Embryonic facial prominence (tissue), 1 donor: ENCODE measurements at regions not wholly inside any gene's neighbourhood (a gene's known extent, or its start where the extent isn't known, plus 50 kb on each side); places are given as distances from the start of the nearest gene placed in this dataset.
"Not testable (repeated sequence)": the region's sequence is repeated elsewhere in the genome, so short reads cannot be mapped to it uniquely, and the experiment has no call there.

Source experiments
- DNase-seq: peaks from one replicate; pipeline ENCODE4 v3.0.0-alpha.2; 2016; ENCODE audit errors: extremely low spot score

DNA sequence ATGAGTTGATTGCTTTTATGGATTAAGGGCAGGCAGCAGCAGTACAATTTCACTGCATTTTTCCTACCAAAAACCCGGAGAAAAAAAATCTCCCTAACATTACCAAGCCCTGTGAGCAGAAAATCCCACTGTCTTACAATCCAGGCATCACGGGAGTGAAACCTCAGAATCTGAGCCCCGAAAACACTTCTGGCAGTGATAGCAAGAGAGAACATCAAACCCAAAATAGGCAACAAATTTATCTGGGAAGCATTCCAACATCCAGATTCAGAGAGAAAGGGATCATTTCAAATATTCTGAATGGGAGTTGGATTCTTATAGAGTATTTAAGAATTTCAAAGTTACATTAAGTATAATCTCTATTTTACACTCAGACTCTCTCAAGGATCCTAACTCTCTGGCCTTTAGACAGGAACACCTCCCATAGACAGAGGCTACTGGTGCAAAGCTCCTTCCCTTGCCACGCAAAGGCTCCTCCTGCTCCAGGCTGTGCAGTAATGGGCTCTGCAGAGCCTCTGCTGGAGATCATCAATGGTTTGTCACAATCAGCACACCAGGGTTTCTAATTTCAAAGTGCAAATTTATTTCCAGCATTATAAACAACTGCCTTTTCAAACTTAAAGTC lies 256.9 kb downstream of the PARM1 start:
- DNase-seq, result no peak

- DNase-seq, result no peak
Measured at GRCh38 chr4:75180790-75181776, 248.2 kb downstream of the PARM1 start.

- no peak for DNase-seq
Measured at GRCh38 chr4:75180217-75180616, 247.3 kb downstream of the PARM1 start.

DNA sequence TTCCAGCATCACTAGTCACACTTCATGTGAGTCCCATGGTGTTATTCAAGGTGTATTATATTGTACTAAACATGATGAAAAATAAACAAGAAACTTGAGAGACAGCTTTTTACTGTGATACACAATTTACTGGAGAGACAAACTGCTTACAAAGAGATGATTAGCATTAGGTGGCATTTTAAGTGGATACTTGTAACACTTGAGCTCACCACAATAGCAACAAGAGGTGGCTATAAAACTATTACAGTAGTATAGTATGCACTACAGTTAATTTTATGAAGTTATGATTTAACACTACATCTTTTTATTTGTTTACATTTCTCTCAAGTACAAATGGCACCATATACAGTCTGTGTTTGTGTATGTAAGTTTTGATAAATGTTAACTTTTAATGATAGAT lies 246.6 kb downstream of the PARM1 start:
- DNase-seq, result no peak

GRCh38 chr4:75172551-75172950 lies 239.6 kb downstream of the PARM1 start:
- no peak for DNase-seq

DNA sequence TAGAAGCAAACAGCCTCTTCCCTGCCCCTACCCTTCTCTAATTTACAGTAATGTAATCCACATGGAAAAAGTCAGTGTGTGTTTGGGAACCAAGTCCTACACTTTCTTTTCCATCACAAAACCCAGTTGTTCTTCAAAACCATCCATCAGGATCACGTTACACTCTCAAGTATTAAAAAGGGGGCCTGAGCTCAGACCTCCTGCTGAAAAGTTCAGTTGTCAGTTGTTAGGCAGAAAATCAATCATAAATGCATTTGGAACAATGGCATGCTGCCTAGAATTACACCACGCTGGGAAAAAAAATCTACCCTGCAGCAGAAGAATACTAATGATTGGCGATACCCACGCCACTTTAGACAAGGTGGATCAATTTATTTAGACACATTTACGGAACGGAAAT lies 236.5 kb downstream of the PARM1 start:
- DNase-seq, result peak; percentile 26

GRCh38 chr4:75169020-75169419 lies 236.1 kb downstream of the PARM1 start:
- DNase-seq, result no peak

- no peak for DNase-seq
Measured at GRCh38 chr4:75168548-75168947, 235.6 kb downstream of the PARM1 start.

DNA sequence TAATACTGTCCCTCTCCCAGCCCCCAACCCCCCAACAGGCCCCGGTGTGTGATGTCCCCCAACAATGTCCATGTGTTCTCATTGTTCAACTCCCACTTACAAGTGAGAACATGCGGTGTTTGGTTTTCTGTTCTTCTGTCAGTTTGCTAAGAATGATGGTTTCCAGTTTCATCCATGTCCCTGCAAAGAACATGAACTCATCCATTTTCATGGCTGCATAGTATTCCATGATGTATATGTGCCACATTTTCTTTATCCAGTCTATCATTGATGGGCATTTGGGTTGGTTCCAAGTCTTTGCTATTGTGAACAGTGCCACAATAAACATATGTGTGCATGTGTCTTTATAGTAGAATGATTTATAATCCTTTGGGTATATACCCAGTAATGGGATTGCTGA lies 232.2 kb downstream of the PARM1 start:
- DNase-seq, result not testable (repeated sequence)

- DNase-seq, result no peak
Measured at GRCh38 chr4:75158451-75158850, 225.5 kb downstream of the PARM1 start.

GRCh38 chr4:75154994-75155393 lies 222.1 kb downstream of the PARM1 start:
- no peak for DNase-seq

- no peak for DNase-seq
Measured at GRCh38 chr4:75146223-75146622, 213.3 kb downstream of the PARM1 start.

DNA sequence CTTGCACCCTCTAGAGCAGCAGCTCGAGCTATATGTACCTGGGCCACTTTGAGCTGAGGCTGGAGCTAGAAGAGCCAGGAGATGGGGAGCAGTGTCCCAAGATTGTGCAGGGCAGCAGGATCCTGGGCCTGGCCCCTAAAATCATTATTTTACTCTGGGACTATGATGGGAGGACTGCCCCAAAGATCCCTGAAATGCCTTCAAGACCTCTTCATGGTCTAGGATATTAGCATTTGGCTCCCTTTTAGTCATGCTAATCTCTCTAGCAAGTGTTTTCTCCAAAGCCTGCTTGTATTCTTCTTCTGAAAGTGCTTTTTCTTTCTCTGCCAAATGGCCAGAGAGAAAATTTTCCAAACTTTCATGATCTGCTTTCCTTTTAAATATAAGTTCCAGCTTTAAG lies 211.6 kb downstream of the PARM1 start:
- no peak for DNase-seq

GRCh38 chr4:75142850-75143249 lies 209.9 kb downstream of the PARM1 start:
- no peak for DNase-seq

GRCh38 chr4:75142382-75142781 lies 209.5 kb downstream of the PARM1 start:
- DNase-seq, result no peak

- DNase-seq, result no peak
Measured at GRCh38 chr4:75141162-75141561, 208.2 kb downstream of the PARM1 start.

DNA sequence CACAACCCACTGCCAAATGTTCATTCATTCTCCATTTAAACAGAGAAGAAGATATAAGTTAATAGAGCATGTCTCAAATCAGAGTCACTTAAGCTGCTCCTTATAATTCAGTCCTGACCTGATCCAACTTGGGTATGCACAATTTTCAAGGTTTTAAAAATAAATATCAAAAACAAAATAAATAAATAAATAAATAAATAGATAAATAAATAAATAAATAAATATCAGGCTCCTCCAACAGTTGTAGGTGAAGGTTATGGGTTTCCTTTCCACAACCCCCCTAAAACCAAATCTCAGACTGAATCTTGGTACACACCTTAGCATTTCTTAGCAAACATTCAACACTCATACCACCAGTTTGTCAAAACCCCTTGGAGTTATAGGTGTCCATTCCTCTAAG lies 204.4 kb downstream of the PARM1 start:
- DNase-seq, result no peak

DNA sequence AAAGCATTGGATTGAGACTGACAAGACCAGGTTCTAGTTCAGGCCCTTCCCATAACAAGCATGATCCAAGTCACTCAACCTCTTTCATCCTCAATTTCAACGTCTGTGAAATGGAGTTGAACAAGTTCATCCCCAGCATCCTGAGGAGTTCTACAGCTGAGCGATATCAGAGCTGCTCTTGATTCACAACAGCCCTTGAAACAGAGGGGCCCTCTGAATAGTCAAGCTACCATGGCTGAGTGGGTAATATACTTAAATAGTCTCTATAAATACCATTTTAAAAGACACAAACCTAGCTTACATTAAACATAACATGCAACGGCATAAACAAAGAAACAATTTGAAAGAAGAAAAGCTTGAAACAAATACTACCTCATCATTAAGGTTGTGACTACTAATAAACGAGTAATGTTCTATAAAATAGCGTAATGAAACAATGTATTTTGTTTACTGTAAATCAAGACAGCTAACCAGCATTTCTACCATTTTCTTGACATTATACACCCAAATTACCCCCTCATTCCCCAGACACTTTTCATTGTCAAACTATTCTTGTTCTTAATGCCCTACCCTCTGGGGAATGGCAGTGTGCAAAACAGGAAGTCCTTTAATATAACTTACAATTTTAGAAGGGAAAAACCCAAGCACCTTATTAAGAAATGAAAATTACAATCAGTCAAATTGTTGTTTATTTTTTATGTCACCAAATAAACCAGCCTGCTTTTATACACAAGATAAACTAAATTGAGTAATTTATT lies 202.3 kb downstream of the PARM1 start:
- DNase-seq, result no peak

DNA sequence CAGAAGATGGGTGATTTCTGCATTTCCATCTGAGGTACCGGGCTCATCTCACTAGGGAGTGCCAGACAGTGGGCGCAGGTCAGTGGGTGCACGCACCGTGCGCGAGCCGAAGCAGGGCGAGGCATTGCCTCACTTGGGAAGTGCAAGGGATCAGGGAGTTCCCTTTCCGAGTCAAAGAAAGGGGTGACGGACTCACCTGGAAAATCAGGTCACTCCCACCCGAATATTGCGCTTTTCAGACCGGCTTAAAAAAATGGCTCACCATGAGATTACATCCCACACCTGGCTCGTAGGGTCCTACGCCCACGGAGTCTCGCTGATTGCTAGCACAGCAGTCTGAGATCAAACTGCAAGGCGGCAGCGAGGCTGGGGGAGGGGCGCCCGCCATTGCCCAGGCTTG lies 194.0 kb downstream of the PARM1 start:
- not testable (repeated sequence) for DNase-seq

- no peak for DNase-seq
Measured at GRCh38 chr4:75126058-75126457, 193.1 kb downstream of the PARM1 start.

- DNase-seq, result no peak
Measured at GRCh38 chr4:75122424-75123014, 189.6 kb downstream of the PARM1 start.

- no peak for DNase-seq
Measured at GRCh38 chr4:75118739-75119138, 185.8 kb downstream of the PARM1 start.
